GM23338 (cell line): ENCODE measurements at regions not wholly inside any gene's neighbourhood (a gene's known extent, or its start where the extent isn't known, plus 50 kb on each side); places are given as distances from the start of the nearest gene placed in this dataset.

Source experiments
- ATAC-seq: fragments of 200-7000 bp; cut with Tn5 transposase; 3 replicates; pipeline ENCODE4 v1.9.1; 2020
- DNase-seq: peaks from one replicate; pipeline ENCODE4 v3.0.0-alpha.2; 2015; ENCODE audit warnings: low spot score
- H2AFZ ChIP-seq: fragments of 200-600 bp; sonication (generic); 2 replicates; pipeline ENCODE4 v1.8.0; 2016; ENCODE audit warnings: antibody characterized with exemption, mild to moderate bottlenecking, moderate library complexity
- H3F3A ChIP-seq: fragments of 200-600 bp; sonication (generic); replicated peaks from 2 replicates; pipeline ENCODE4 v1.8.0; 2017; ENCODE audit warnings: antibody characterized with exemption, mixed run types, low read depth
- H3K27ac ChIP-seq: fragments of 200-600 bp; sonication (generic); 2 replicates; pipeline ENCODE4 v1.6.1; 2016; ENCODE audit warnings: low read depth
- H3K27me3 ChIP-seq: fragments of 200-600 bp; sonication (generic); 2 replicates; pipeline ENCODE4 v1.8.0; 2016; ENCODE audit warnings: mild to moderate bottlenecking, mixed run types, moderate library complexity; ENCODE audit not compliant: insufficient read depth
- H3K36me3 ChIP-seq: fragments of 200-600 bp; sonication (generic); 2 replicates; pipeline ENCODE4 v1.8.0; 2016; ENCODE audit warnings: mild to moderate bottlenecking; ENCODE audit not compliant: insufficient read depth
- H3K4me1 ChIP-seq: fragments of 200-600 bp; sonication (generic); 2 replicates; pipeline ENCODE4 v1.8.0; 2016; ENCODE audit warnings: mild to moderate bottlenecking, moderate library complexity; ENCODE audit not compliant: insufficient read depth
- H3K4me2 ChIP-seq: fragments of 200-600 bp; sonication (generic); 2 replicates; pipeline ENCODE4 v1.7.1; 2017; ENCODE audit warnings: mixed run types
- H3K4me3 ChIP-seq: fragments of 200-600 bp; sonication (generic); 2 replicates; pipeline ENCODE4 v1.6.1; 2016; ENCODE audit warnings: mixed run types
- H3K79me2 ChIP-seq: fragments of 200-600 bp; sonication (generic); replicated peaks from 2 replicates; pipeline ENCODE4 v1.8.0; 2017; ENCODE audit warnings: mild to moderate bottlenecking; ENCODE audit not compliant: insufficient read depth
- H3K9me2 ChIP-seq: fragments of 200-600 bp; sonication (generic); 2 replicates; pipeline ENCODE4 v1.8.0; 2017; ENCODE audit not compliant: insufficient read depth
- H4K20me1 ChIP-seq: fragments of 200-600 bp; sonication (generic); replicated peaks from 2 replicates; pipeline ENCODE4 v1.8.0; 2017; ENCODE audit warnings: mild to moderate bottlenecking; ENCODE audit not compliant: insufficient read depth
- H3K27ac Mint-ChIP-seq: 2 replicates; pipeline ENCODE4 v1.8.0; 2020; ENCODE audit warnings: inconsistent platforms, mild to moderate bottlenecking, moderate library complexity, mixed read lengths
- H3K27me3 Mint-ChIP-seq: 3 replicates; pipeline ENCODE4 v1.8.0; 2022; ENCODE audit warnings: low read depth, mild to moderate bottlenecking, moderate library complexity, mixed read lengths, inconsistent platforms; ENCODE audit not compliant: insufficient read depth, poor library complexity
- H3K36me3 Mint-ChIP-seq: 3 replicates; pipeline ENCODE4 v1.8.0; 2021; ENCODE audit warnings: low read depth, mild to moderate bottlenecking, inconsistent platforms, moderate library complexity, mixed read lengths
- H3K4me1 Mint-ChIP-seq: 3 replicates; pipeline ENCODE4 v1.8.0; 2020; ENCODE audit warnings: mild to moderate bottlenecking, inconsistent platforms, mixed read lengths
- H3K4me3 Mint-ChIP-seq: 3 replicates; pipeline ENCODE4 v1.8.0; 2021; ENCODE audit warnings: moderate library complexity, mild to moderate bottlenecking, inconsistent platforms, mixed read lengths
- H3K9me3 Mint-ChIP-seq: 3 replicates; pipeline ENCODE4 v1.8.0; 2020; ENCODE audit warnings: moderate library complexity, mild to moderate bottlenecking, inconsistent platforms, mixed read lengths
- CREB1 ChIP-seq: fragments of 250-450 bp; sonication (Bioruptor Pico); IDR thresholded peaks from 2 replicates; pipeline ENCODE4 v1.5.0; 2020; ENCODE audit warnings: low read depth, mild to moderate bottlenecking, moderate library complexity
- ETS1 ChIP-seq: IDR thresholded peaks from 2 replicates; pipeline ENCODE4 v1.6.1; 2016; ENCODE audit warnings: antibody characterized with exemption
- EZH2 ChIP-seq: fragments of 200-600 bp; sonication (generic); IDR thresholded peaks from one replicate; pipeline ENCODE4 v1.8.0; 2017; ENCODE audit warnings: antibody characterized with exemption, mild to moderate bottlenecking, low read depth; ENCODE audit not compliant: unreplicated experiment
- EZH2phosphoT487 ChIP-seq: fragments of 200-600 bp; sonication (generic); IDR thresholded peaks from one replicate; pipeline ENCODE4 v1.8.1; 2018; ENCODE audit warnings: antibody characterized with exemption; ENCODE audit not compliant: unreplicated experiment
- REST ChIP-seq: IDR thresholded peaks from one replicate; pipeline ENCODE4 v1.6.1; 2018; ENCODE audit warnings: antibody characterized with exemption; ENCODE audit not compliant: unreplicated experiment
- ZNF114 ChIP-seq: fragments of 250-450 bp; sonication (Bioruptor Pico); IDR thresholded peaks from 2 replicates; pipeline ENCODE4 v1.5.0; 2020; ENCODE audit warnings: mild to moderate bottlenecking, moderate library complexity
- ZNF462 ChIP-seq: fragments of 250-450 bp; sonication (Bioruptor Pico); IDR thresholded peaks from 2 replicates; pipeline ENCODE4 v1.5.0; 2020; ENCODE audit warnings: mild to moderate bottlenecking, moderate library complexity

- TF ChIP-seq CREB1 (CRISPR knock-in tag), result no peak
These were observed 860.0 kb downstream of the RPS29 start (continued) for GRCh38 chr14:48726080-48726642.

- Histone ChIP-seq H4K20me1 (no peaks in the 10 kb centered on the region), H3K4me3 (no peak overlapping the region), H2AFZ (peak overlapping the region; percentile 52; the same call in 1 of the 2 replicates), H3K4me2 (peak overlapping the region; percentile 15; the same call in 1 of the 2 replicates), H3K36me3 (no peaks in the 10 kb centered on the region), H3K27me3 (no peaks in the 10 kb centered on the region), H3K9me2 (no peaks in the 10 kb centered on the region), H3F3A (no peaks in the 10 kb centered on the region), H3K4me1 (peaks cover 10% of the 10 kb centered on the region), H3K27ac (no peak overlapping the region), H3K79me2 (no peaks in the 10 kb centered on the region)
- H3K27me3 Mint-ChIP-seq, result no peaks in the 10 kb centered on the region
- H3K27ac Mint-ChIP-seq, result no peak overlapping the region
- H3K9me3 Mint-ChIP-seq, result no peaks in the 10 kb centered on the region
- ATAC-seq (no peak), DNase-seq (no peak)
- no peak overlapping the region for H3K4me3 Mint-ChIP-seq
- peaks cover 14% of the 10 kb centered on the region for H3K4me1 Mint-ChIP-seq
- no peaks in the 10 kb centered on the region for H3K36me3 Mint-ChIP-seq
- TF ChIP-seq EZH2phosphoT487 (no peak), REST (no peak), ETS1 (no peak), CREB1 (CRISPR knock-in tag) (no peak), ZNF114 (CRISPR knock-in tag) (no peak)
These were observed 861.0 kb downstream of the RPS29 start for GRCh38 chr14:48725051-48725734.

GRCh38 chr14:48723841-48724495 is 862.2 kb downstream of the RPS29 start:
- no peak overlapping the region for H2AFZ ChIP-seq
- TF ChIP-seq EZH2, result no peak
- TF ChIP-seq ZNF462 (CRISPR knock-in tag), result no peak

More at GRCh38 chr14:48723841-48724495, 862.2 kb downstream of the RPS29 start:
- Histone ChIP-seq H3K27ac (no peak overlapping the region), H3K4me3 (no peak overlapping the region), H3K27me3 (no peaks in the 10 kb centered on the region), H3F3A (no peaks in the 10 kb centered on the region), H3K4me1 (peaks cover 10% of the 10 kb centered on the region), H3K4me2 (no peak overlapping the region), H4K20me1 (no peaks in the 10 kb centered on the region), H3K36me3 (no peaks in the 10 kb centered on the region), H3K79me2 (no peaks in the 10 kb centered on the region), H3K9me2 (0 out of 2 replicates have a peak, but pooled peaks cover 3% of the 10 kb centered on the region)
- no peak overlapping the region for H3K4me3 Mint-ChIP-seq
- H3K9me3 Mint-ChIP-seq, result no peaks in the 10 kb centered on the region
- H3K27me3 Mint-ChIP-seq, result no peaks in the 10 kb centered on the region
- no peak for ATAC-seq
- H3K4me1 Mint-ChIP-seq, result peaks cover 14% of the 10 kb centered on the region
- no peak for DNase-seq
- no peaks in the 10 kb centered on the region for H3K36me3 Mint-ChIP-seq
- H3K27ac Mint-ChIP-seq, result peak overlapping the region; percentile 62; the same call in 1 of the 2 replicates
